Nephron (organoid): ENCODE measurements at regions not wholly inside any gene's neighbourhood (a gene's known extent, or its start where the extent isn't known, plus 50 kb on each side); places are given as distances from the start of the nearest gene placed in this dataset.
A peak's percentile ranks its signal among the peaks of the same experiment; 100 is the strongest.

Source experiments
- H3K27ac Mint-ChIP-seq, 3 experiments: 2 replicates each; pipeline ENCODE4 v1.8.0; 2020; ENCODE audit warnings: mixed read lengths in 3 of 3, mild to moderate bottlenecking in 2 of 3, moderate library complexity in 1 of 3
- H3K27me3 Mint-ChIP-seq: 2 replicates; pipeline ENCODE4 v1.8.0; 2021; ENCODE audit warnings: low read depth, mild to moderate bottlenecking, moderate library complexity, mixed read lengths
- H3K36me3 Mint-ChIP-seq: 2 replicates; pipeline ENCODE4 v1.8.0; 2020; ENCODE audit warnings: low read depth, mixed read lengths
- H3K4me1 Mint-ChIP-seq: 2 replicates; pipeline ENCODE4 v1.8.0; 2020; ENCODE audit warnings: mixed read lengths
- H3K4me3 Mint-ChIP-seq, 3 experiments: 2 replicates each; pipeline ENCODE4 v1.8.0; 2020; ENCODE audit warnings: mild to moderate bottlenecking in 3 of 3, mixed read lengths in 3 of 3, moderate library complexity in 2 of 3
- H3K9me3 Mint-ChIP-seq: 2 replicates; pipeline ENCODE4 v1.8.0; 2020; ENCODE audit warnings: mixed read lengths
- TF ChIP-seq, protein P1 (sequence below), 3 experiments: fragments of 200-600 bp; sonication (generic); IDR thresholded peaks; one replicate each; pipeline ENCODE4 v1.5.0; 2021; ENCODE audit warnings: antibody characterized with exemption in 3 of 3; ENCODE audit not compliant: unreplicated experiment in 3 of 3

DNA sequence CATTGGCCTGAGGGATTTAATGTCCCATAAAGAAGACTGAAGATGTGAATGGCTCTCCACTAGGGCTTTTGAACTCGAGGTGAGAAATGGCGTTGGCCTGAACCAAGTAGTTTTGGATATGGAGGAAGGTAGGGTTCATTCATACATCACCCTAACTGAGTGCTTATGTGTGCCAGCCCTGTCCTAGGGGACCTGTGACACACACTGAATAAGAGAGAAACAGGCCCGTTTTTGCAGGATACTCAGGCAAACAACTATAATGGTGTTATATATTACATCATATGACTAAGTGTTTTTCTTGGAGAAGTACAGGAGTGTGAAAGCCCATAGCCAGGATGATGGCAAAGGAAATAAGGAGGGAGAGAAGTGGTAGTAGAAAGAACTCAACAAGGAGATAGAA, 368.1 kb downstream of the TMEM135 start:
- Mint-ChIP-seq H3K4me1 (peaks cover 5% of the 10 kb centered on the region), H3K4me3 (no peak overlapping the region), H3K9me3 (peaks cover 3% of the 10 kb centered on the region), H3K27me3 (no peaks in the 10 kb centered on the region), H3K27ac (peak overlapping the region in 2 of 3 experiments; percentile 1 to 6), H3K36me3 (no peaks in the 10 kb centered on the region)
- TF ChIP-seq, protein P1, sequence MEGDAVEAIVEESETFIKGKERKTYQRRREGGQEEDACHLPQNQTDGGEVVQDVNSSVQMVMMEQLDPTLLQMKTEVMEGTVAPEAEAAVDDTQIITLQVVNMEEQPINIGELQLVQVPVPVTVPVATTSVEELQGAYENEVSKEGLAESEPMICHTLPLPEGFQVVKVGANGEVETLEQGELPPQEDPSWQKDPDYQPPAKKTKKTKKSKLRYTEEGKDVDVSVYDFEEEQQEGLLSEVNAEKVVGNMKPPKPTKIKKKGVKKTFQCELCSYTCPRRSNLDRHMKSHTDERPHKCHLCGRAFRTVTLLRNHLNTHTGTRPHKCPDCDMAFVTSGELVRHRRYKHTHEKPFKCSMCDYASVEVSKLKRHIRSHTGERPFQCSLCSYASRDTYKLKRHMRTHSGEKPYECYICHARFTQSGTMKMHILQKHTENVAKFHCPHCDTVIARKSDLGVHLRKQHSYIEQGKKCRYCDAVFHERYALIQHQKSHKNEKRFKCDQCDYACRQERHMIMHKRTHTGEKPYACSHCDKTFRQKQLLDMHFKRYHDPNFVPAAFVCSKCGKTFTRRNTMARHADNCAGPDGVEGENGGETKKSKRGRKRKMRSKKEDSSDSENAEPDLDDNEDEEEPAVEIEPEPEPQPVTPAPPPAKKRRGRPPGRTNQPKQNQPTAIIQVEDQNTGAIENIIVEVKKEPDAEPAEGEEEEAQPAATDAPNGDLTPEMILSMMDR (IDR thresholded peaks at IDR 0.05; ENCODE audit: unreplicated experiment in 3 of 3) = no peak

DNA sequence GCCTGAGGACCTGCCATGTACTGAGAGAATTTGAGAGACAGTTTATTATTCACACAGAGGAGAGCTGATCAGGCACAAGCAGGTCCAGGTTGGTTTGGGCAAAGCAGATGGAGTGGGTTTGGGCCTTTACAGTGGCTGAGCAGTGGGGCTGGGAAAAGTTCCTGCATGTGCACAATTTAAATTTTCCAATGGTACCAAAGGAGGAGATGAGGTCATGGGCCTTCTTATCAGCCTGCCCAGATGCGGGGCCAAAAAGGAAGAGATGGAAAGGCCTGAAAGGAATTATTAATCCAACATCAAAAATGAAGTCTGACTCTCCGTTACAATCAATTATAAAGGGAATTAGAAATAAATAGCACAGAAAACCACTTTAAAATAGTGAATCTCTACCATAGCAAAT, 367.6 kb downstream of the TMEM135 start:
- H3K9me3 Mint-ChIP-seq = peaks cover 3% of the 10 kb centered on the region
- H3K27ac Mint-ChIP-seq = no peak overlapping the region
- no peaks in the 10 kb centered on the region for H3K27me3 Mint-ChIP-seq
- no peaks in the 10 kb centered on the region for H3K36me3 Mint-ChIP-seq
- TF ChIP-seq, protein P1 (IDR thresholded peaks at IDR 0.05; ENCODE audit: unreplicated experiment in 3 of 3) = no peak
- H3K4me3 Mint-ChIP-seq = no peak overlapping the region
- H3K4me1 Mint-ChIP-seq = peaks cover 5% of the 10 kb centered on the region

DNA sequence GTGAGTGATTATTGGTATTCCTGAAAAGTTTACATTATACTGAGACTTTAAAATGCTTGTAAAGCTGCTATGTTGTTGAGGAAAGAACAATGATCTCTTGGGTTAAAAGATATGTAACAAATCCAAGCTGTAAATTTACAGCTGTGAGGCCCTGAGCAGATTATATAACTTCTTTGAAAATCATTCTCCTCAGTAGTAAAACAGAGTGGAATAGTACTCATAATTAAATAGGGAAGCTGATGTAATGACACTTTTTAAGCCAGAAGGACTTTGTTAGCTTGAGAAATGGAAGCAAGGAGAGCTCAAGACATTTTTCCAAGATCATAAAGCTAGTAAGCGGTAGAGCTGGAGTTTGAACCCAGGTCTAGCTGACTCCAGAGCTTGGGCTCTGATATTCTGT, 363.9 kb downstream of the TMEM135 start:
- Mint-ChIP-seq H3K4me3 (no peak overlapping the region), H3K4me1 (peaks cover 10% of the 10 kb centered on the region), H3K9me3 (peaks cover 3% of the 10 kb centered on the region), H3K36me3 (no peaks in the 10 kb centered on the region), H3K27ac (peak overlapping the region in 2 of 3 experiments; percentile 43 to 69), H3K27me3 (no peaks in the 10 kb centered on the region)
- TF ChIP-seq, protein P1 (IDR thresholded peaks at IDR 0.05; ENCODE audit: unreplicated experiment in 3 of 3) = no peak

DNA sequence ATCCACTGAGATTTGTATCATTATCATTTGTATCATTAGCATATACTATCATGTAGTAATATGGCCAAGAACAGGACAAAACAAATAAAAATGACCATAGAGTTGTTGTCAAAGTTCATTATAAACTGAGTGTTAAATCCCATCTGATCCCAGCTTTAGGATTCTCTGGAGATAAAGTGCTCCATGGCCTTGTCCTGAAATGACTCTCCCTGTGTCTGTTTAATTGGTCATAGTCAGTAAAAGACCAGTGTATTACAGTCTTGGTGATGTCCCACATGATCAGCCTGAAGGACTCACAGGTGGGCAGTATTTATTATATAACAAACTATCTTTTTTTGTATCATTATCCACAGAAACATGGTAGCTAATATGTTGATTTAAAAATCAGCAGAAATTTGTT, 361.6 kb downstream of the TMEM135 start:
- H3K27me3 Mint-ChIP-seq = no peaks in the 10 kb centered on the region
- H3K36me3 Mint-ChIP-seq = no peaks in the 10 kb centered on the region
- H3K9me3 Mint-ChIP-seq = peaks cover 8% of the 10 kb centered on the region
- H3K27ac Mint-ChIP-seq = peak overlapping the region in 1 of 3 experiments; percentile 84
- no peak overlapping the region for H3K4me3 Mint-ChIP-seq
- TF ChIP-seq, protein P1 (IDR thresholded peaks at IDR 0.05; ENCODE audit: unreplicated experiment in 3 of 3) = no peak
- H3K4me1 Mint-ChIP-seq = peaks cover 10% of the 10 kb centered on the region

DNA sequence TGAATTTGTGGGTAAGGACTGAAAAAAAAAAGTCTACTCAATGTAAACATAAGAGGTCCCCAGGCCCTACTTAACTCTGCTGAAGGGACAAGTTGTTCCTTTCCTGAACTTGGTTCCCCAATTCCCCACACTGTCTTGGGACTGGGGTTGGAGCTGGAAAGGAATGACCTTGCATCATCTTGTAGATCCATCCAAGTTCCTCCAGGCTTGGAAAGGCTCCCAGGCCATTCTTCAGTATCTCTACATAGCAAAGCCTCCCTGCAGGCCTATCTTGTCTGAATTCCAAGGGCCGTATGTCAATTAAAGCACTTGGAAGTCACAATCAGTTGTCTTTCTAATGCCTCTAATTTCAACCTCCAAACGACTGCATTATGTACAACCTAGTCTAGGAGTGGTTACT, 361.2 kb downstream of the TMEM135 start:
- Mint-ChIP-seq H3K4me3 (no peak overlapping the region), H3K27me3 (no peaks in the 10 kb centered on the region), H3K4me1 (peaks cover 10% of the 10 kb centered on the region), H3K27ac (peak overlapping the region in 1 of 3 experiments; percentile 84), H3K9me3 (peaks cover 11% of the 10 kb centered on the region), H3K36me3 (no peaks in the 10 kb centered on the region)
- TF ChIP-seq, protein P1 (IDR thresholded peaks at IDR 0.05; ENCODE audit: unreplicated experiment in 3 of 3) = no peak

DNA sequence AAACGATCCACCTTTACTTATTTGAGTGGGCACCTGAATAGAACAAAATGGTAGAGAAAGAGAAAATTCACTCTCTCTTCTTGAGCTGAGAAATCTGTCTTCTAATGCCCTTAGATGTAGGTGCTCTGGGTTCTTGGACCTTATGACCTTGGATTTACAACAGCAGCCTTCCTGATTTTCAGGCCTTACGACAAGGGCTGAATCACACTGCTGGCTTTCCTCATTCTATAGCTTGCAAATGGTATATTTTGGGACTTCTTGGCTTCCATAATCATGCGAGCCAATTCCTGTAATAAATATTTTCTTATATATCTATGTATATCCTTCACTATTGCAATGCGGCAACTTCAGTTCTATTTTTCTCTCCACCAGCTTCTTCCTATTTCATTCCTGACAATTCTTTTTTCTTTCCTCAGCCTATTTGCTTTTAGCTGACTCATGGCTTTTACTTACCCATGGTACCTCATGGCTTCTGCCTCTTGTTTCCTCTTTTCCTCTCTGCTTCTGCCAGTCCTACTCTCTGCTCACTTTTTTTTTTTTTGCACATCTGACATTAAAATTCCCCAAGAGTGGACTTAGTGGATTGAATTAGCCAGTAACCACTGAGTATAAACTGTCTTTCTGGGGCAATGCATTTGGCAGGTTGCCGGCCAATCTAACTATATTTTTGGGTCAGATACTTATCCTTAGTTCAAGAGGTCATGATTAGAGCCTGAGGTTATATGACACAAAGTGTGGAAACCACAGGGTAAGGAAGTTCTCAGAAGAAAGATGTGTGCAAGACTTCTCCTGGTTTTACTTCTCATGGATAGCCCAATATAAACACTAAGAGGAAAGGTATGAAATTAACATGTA, 359.5 kb downstream of the TMEM135 start:
- TF ChIP-seq, protein P1 (IDR thresholded peaks at IDR 0.05; ENCODE audit: unreplicated experiment in 3 of 3) = no peak
- Mint-ChIP-seq H3K9me3 (peaks cover 20% of the 10 kb centered on the region), H3K36me3 (no peaks in the 10 kb centered on the region), H3K27ac (no peak overlapping the region), H3K4me3 (no peak overlapping the region), H3K27me3 (no peaks in the 10 kb centered on the region), H3K4me1 (peaks cover 10% of the 10 kb centered on the region)
